Sigmoid colon (tissue), 4 donors: ENCODE measurements at regions not wholly inside any gene's neighbourhood (a gene's known extent, or its start where the extent isn't known, plus 50 kb on each side); places are given as distances from the start of the nearest gene placed in this dataset.

Experiments
- CTCF ChIP-seq, 4 experiments: fragments of 450-650 bp in 3 of 4; fragments of 200-600 bp in 1 of 4; IDR thresholded peaks; one replicate each; pipeline ENCODE4 v1.5.1; 2016 to 2019; ENCODE audit warnings: antibody characterized with exemption in 4 of 4, mild to moderate bottlenecking in 3 of 4, moderate library complexity in 2 of 4
- EP300 ChIP-seq, 4 donors: sonication (generic); formaldehyde crosslinking; IDR thresholded peaks; one replicate each; pipeline ENCODE4 v1.6.1; 2017; ENCODE audit warnings: antibody characterized with exemption in 4 of 4
- POLR2A ChIP-seq, 2 donors: fragments of 450-650 bp; IDR thresholded peaks; one replicate each; pipeline ENCODE4 v1.6.1; 2016; ENCODE audit warnings: antibody characterized with exemption in 2 of 2, mild to moderate bottlenecking in 2 of 2, moderate library complexity in 2 of 2

- TF ChIP-seq CTCF (IDR thresholded peaks at IDR 0.05) (no peak), POLR2A (IDR thresholded peaks at IDR 0.05) (no peak), EP300 (IDR thresholded peaks at IDR 0.05) (no peak)
Observed at GRCh38 chr15:68512052-68512451, 66.7 kb upstream of the CORO2B start.
